GM23248 (cell line): ENCODE measurements at regions not wholly inside any gene's neighbourhood (a gene's known extent, or its start where the extent isn't known, plus 50 kb on each side); places are given as distances from the start of the nearest gene placed in this dataset.

Experiments used
- DNase-seq: peaks from one replicate; pipeline ENCODE4 v3.0.0-alpha.2; 2015
- H2AFZ ChIP-seq: fragments of 200-600 bp; sonication (generic); 2 replicates; pipeline ENCODE4 v1.6.1; 2016; ENCODE audit warnings: antibody characterized with exemption
- H3F3A ChIP-seq: fragments of 200-600 bp; sonication (generic); 2 replicates; pipeline ENCODE4 v1.6.1; 2016; ENCODE audit warnings: mild to moderate bottlenecking, antibody characterized with exemption, mixed run types; ENCODE audit not compliant: insufficient read depth
- H3K27ac ChIP-seq: fragments of 200-600 bp; sonication (generic); 2 replicates; pipeline ENCODE4 v1.5.1; 2016; ENCODE audit warnings: mild to moderate bottlenecking
- H3K27me3 ChIP-seq: fragments of 200-600 bp; sonication (generic); replicated peaks from 2 replicates; pipeline ENCODE4 v1.6.1; 2016; ENCODE audit warnings: mild to moderate bottlenecking; ENCODE audit not compliant: insufficient read depth
- H3K36me3 ChIP-seq: fragments of 200-600 bp; sonication (generic); 2 replicates; pipeline ENCODE4 v1.6.1; 2016; ENCODE audit warnings: low read depth, mild to moderate bottlenecking
- H3K4me1 ChIP-seq: fragments of 200-600 bp; sonication (generic); 2 replicates; pipeline ENCODE4 v1.6.1; 2016; ENCODE audit warnings: mild to moderate bottlenecking; ENCODE audit not compliant: insufficient read depth
- H3K4me2 ChIP-seq: fragments of 200-600 bp; sonication (generic); one replicate; pipeline ENCODE4 v1.6.1; 2016; ENCODE audit warnings: mild to moderate bottlenecking; ENCODE audit not compliant: unreplicated experiment
- H3K4me3 ChIP-seq: fragments of 200-600 bp; sonication (generic); 2 replicates; pipeline ENCODE4 v1.5.1; 2016; ENCODE audit warnings: mild to moderate bottlenecking
- H3K79me2 ChIP-seq: fragments of 200-600 bp; sonication (generic); 2 replicates; pipeline ENCODE4 v1.6.1; 2016; ENCODE audit warnings: mild to moderate bottlenecking; ENCODE audit not compliant: insufficient read depth
- H3K9ac ChIP-seq: fragments of 200-600 bp; sonication (generic); 2 replicates; pipeline ENCODE4 v1.6.1; 2016; ENCODE audit warnings: mild to moderate bottlenecking
- H3K9me2 ChIP-seq: fragments of 200-600 bp; sonication (generic); 2 replicates; pipeline ENCODE4 v1.6.1; 2016; ENCODE audit warnings: mixed run types, mild to moderate bottlenecking, moderate library complexity; ENCODE audit not compliant: insufficient read depth
- H3K9me3 ChIP-seq: fragments of 200-600 bp; sonication (generic); one replicate; pipeline ENCODE4 v1.6.1; 2017; ENCODE audit warnings: low read depth
- H4K20me1 ChIP-seq: fragments of 200-600 bp; sonication (generic); 2 replicates; pipeline ENCODE4 v1.6.0; 2016; ENCODE audit not compliant: insufficient read depth
- EZH2 ChIP-seq: fragments of 200-600 bp; sonication (generic); IDR thresholded peaks from 2 replicates; pipeline ENCODE4 v1.6.1; 2018; ENCODE audit warnings: antibody characterized with exemption, mild to moderate bottlenecking; ENCODE audit not compliant: insufficient read depth, poor library complexity, severe bottlenecking
- EZH2phosphoT487 ChIP-seq: fragments of 200-600 bp; sonication (generic); IDR thresholded peaks from 2 replicates; pipeline ENCODE4 v1.6.1; 2018; ENCODE audit warnings: antibody characterized with exemption, moderate library complexity, mild to moderate bottlenecking, low read depth; ENCODE audit not compliant: insufficient read depth
- WGBS, 2 experiments: methylation state at CpG; one replicate each; pipeline ENCODE4 v1.1.6; 2015 to 2017; ENCODE audit warnings: low lambda C conversion rate in 2 of 2, low coverage in 1 of 2; ENCODE audit errors: missing lambda C conversion rate in 2 of 2; 5-methylcytosine and 5-hydroxymethylcytosine counted together
- in situ Hi-C: fragments of 300-500 bp; cut with MboI; formaldehyde crosslinking; loops from 2 replicates; pipeline ENCODE4 v1.15.0; 2020

DNA sequence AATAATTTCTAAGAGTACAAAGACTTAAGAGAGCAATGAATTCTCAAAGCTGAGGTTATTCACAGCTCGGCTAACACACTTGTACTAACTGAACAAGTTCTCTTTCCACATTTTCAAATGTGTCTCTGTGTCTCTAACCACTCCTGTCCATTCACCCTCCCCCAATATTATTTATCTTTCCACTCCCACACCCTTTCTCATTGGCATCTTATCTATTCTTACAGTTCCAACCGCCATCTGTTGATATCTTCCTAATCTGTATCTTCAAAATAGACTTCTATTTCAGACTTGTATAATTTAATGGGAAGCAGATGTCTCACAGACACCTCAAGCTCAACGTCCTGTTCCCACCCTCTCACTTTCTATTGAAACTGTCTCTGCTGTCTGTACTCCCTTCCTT lies 205.9 kb downstream of the ANXA1 start:
- in situ Hi-C loops: no loop called here
- no peaks in the 10 kb centered on the region for H3K79me2 ChIP-seq

DNA sequence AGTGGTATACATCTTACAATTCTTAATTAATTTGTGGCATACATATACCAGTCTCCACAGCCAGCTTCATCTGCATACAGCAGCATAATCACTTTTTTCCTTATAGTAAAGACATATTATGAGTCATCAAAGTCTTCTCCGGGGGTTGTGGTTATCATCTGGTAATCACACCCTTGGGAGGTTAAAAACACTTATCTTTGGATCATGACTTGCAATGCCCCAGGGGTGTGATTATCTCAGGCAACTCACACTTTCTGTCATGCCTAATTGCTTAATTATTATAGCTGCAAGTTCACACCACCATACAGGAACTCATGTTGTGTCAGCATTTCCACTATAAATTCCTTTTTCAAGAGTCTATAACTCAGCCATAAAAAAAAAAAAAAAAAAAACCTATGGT lies 218.4 kb downstream of the ANXA1 start:
- H3K4me2 ChIP-seq: no peak overlapping the region

More for the DNA sequence above, 205.9 kb downstream of the ANXA1 start:
- Histone ChIP-seq H4K20me1 (no peaks in the 10 kb centered on the region), H3K4me3 (no peak overlapping the region), H2AFZ (no peak overlapping the region), H3K9me2 (no peaks in the 10 kb centered on the region), H3K27ac (no peak overlapping the region), H3K4me1 (no peaks in the 10 kb centered on the region), H3K9ac (no peak overlapping the region), H3F3A (no peaks in the 10 kb centered on the region), H3K36me3 (no peaks in the 10 kb centered on the region), H3K4me2 (no peak overlapping the region), H3K9me3 (no peaks in the 10 kb centered on the region), H3K27me3 (no peaks in the 10 kb centered on the region)
- no peak for DNase-seq
- no peak for TF ChIP-seq EZH2phosphoT487
- TF ChIP-seq EZH2: no peak
- 4 to 6% methylated on average over 3 of the region's 3 CpGs for WGBS, 2 experiments

DNA sequence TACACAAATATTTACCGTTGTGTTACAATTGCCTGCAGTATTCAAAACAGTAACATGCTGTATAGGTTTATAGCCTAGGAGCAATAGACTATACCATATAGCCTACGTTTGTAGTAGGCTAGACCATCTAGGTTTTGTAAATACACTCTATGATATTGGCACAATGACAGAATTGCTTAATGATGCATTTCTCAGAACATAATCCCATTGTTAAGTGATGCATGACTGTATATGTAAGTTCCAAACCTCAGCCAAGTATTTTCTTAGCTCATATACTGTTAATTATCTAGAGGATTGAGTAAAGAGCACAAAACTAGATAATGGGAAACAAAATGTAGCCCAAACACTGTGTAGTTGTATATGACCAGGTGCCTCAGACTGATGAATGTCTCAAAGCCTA lies 220.1 kb downstream of the ANXA1 start:
- 4 to 6% methylated on average over 2 of the region's 2 CpGs for WGBS, 2 experiments

More for the DNA sequence above, 218.4 kb downstream of the ANXA1 start:
- H3K36me3 ChIP-seq: no peaks in the 10 kb centered on the region
- WGBS, 2 experiments: 0 to 7% methylated on average over 1 of the region's 1 CpG
- no peaks in the 10 kb centered on the region for H3K4me1 ChIP-seq
- no peaks in the 10 kb centered on the region for H3K79me2 ChIP-seq
- H3F3A ChIP-seq: no peaks in the 10 kb centered on the region
- H3K9me3 ChIP-seq: no peaks in the 10 kb centered on the region
- in situ Hi-C loops: no loop called here
- no peaks in the 10 kb centered on the region for H3K9me2 ChIP-seq
- TF ChIP-seq EZH2phosphoT487: no peak
- TF ChIP-seq EZH2: no peak
- H3K9ac ChIP-seq: no peak overlapping the region
- H3K4me3 ChIP-seq: no peak overlapping the region
- no peaks in the 10 kb centered on the region for H3K27me3 ChIP-seq
- no peak for DNase-seq
- no peaks in the 10 kb centered on the region for H4K20me1 ChIP-seq
- H3K27ac ChIP-seq: no peak overlapping the region
- H2AFZ ChIP-seq: no peak overlapping the region

DNA sequence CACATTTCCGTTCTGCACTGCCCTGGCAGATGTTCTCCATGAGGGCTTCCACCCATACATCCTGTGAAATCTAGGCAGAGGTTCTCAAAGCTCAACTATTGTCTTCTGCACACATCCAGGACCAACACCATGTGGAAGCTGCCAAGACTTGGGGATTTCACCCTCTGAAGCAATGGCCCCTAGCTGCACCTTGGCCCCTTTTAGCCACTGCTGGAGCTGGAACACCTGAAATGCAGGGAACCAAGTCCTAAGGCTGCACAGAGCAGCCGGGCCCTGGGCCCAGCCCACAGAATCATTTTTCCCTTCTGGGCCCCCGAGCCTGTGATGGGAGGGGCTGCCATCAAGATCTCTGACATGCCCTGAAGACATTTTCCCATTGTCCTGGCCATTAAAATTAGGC lies 228.7 kb downstream of the ANXA1 start:
- Histone ChIP-seq H4K20me1 (no peaks in the 10 kb centered on the region), H3K9ac (no peak overlapping the region), H3K4me2 (no peak overlapping the region), H3K27ac (no peak overlapping the region), H3K4me3 (no peak overlapping the region), H3K36me3 (no peaks in the 10 kb centered on the region), H3K4me1 (no peaks in the 10 kb centered on the region), H2AFZ (no peak overlapping the region), H3K27me3 (no peaks in the 10 kb centered on the region), H3K9me2 (no peaks in the 10 kb centered on the region), H3K9me3 (no peaks in the 10 kb centered on the region), H3K79me2 (no peaks in the 10 kb centered on the region), H3F3A (no peaks in the 10 kb centered on the region)
- 7% methylated on average over 3 of the region's 3 CpGs for WGBS, 2 experiments
- in situ Hi-C loops: no loop called here
- no peak for DNase-seq
- TF ChIP-seq EZH2phosphoT487: no peak
- TF ChIP-seq EZH2: no peak

More for the DNA sequence above, 220.1 kb downstream of the ANXA1 start:
- H3K79me2 ChIP-seq: no peaks in the 10 kb centered on the region
- no peak overlapping the region for H2AFZ ChIP-seq
- TF ChIP-seq EZH2 (no peak), EZH2phosphoT487 (no peak)
- no peaks in the 10 kb centered on the region for H3K27me3 ChIP-seq
- no peak for DNase-seq
- H3K9me2 ChIP-seq: no peaks in the 10 kb centered on the region
- H3K9ac ChIP-seq: no peak overlapping the region
- H3K9me3 ChIP-seq: no peaks in the 10 kb centered on the region
- no peak overlapping the region for H3K4me3 ChIP-seq
- H3K36me3 ChIP-seq: no peaks in the 10 kb centered on the region
- no peaks in the 10 kb centered on the region for H4K20me1 ChIP-seq
- H3K27ac ChIP-seq: no peak overlapping the region
- H3F3A ChIP-seq: no peaks in the 10 kb centered on the region
- no peaks in the 10 kb centered on the region for H3K4me1 ChIP-seq
- no peak overlapping the region for H3K4me2 ChIP-seq
- in situ Hi-C loops: no loop called here
